BE2C (cell line): ENCODE measurements at regions not wholly inside any gene's neighbourhood (a gene's known extent, or its start where the extent isn't known, plus 50 kb on each side); places are given as distances from the start of the nearest gene placed in this dataset.

Source experiments
- DNase-seq: peaks from one replicate; pipeline ENCODE4 v3.0.0-alpha.2; 2020
- H3K27me3 ChIP-seq: fragments of 250-450 bp; sonication (Bioruptor Pico); 2 replicates; pipeline ENCODE4 v1.5.1; 2020; ENCODE audit warnings: mild to moderate bottlenecking
- H3K36me3 ChIP-seq: fragments of 250-450 bp; sonication (Bioruptor Pico); 2 replicates; pipeline ENCODE4 v1.5.1; 2020; ENCODE audit warnings: mild to moderate bottlenecking
- H3K4me1 ChIP-seq: fragments of 250-450 bp; sonication (Bioruptor Pico); 2 replicates; pipeline ENCODE4 v1.5.1; 2020
- H3K4me3 ChIP-seq: 2 replicates; pipeline ENCODE4 v1.5.1; 2011; ENCODE audit warnings: low read depth, low read length
- H3K9me3 ChIP-seq: fragments of 250-450 bp; sonication (Bioruptor Pico); 2 replicates; pipeline ENCODE4 v1.5.1; 2020
- CTCF ChIP-seq: IDR thresholded peaks from 2 replicates; pipeline ENCODE4 v1.5.1; 2012; ENCODE audit warnings: mild to moderate bottlenecking, low read depth, low read length

GRCh38 chr11:112759418-112759817 is 201.8 kb upstream of the NCAM1 start:
- no peaks in the 10 kb centered on the region for H3K36me3 ChIP-seq
- TF ChIP-seq CTCF, result no peak
- no peaks in the 10 kb centered on the region for H3K9me3 ChIP-seq
- no peaks in the 10 kb centered on the region for H3K4me1 ChIP-seq
- no peak for DNase-seq
- H3K4me3 ChIP-seq, result no peak overlapping the region
- no peaks in the 10 kb centered on the region for H3K27me3 ChIP-seq

- Histone ChIP-seq H3K4me3 (no peak overlapping the region), H3K36me3 (no peaks in the 10 kb centered on the region), H3K27me3 (no peaks in the 10 kb centered on the region), H3K9me3 (no peaks in the 10 kb centered on the region), H3K4me1 (no peaks in the 10 kb centered on the region)
- no peak for DNase-seq
- no peak for TF ChIP-seq CTCF
These were observed 200.7 kb upstream of the NCAM1 start for GRCh38 chr11:112760396-112761059.

- no peaks in the 10 kb centered on the region for H3K36me3 ChIP-seq
- H3K4me3 ChIP-seq, result no peak overlapping the region
- TF ChIP-seq CTCF, result no peak
- no peaks in the 10 kb centered on the region; the same call in 1 of the 2 replicates for H3K4me1 ChIP-seq
- H3K9me3 ChIP-seq, result no peaks in the 10 kb centered on the region
- DNase-seq, result no peak
- no peaks in the 10 kb centered on the region for H3K27me3 ChIP-seq
These were observed 199.1 kb upstream of the NCAM1 start for GRCh38 chr11:112761911-112762706.

- no peaks in the 10 kb centered on the region for H3K36me3 ChIP-seq
- no peak overlapping the region for H3K4me3 ChIP-seq
- H3K27me3 ChIP-seq, result no peaks in the 10 kb centered on the region
- TF ChIP-seq CTCF, result no peak
- no peaks in the 10 kb centered on the region; the same call in 1 of the 2 replicates for H3K4me1 ChIP-seq
- no peak for DNase-seq
- no peaks in the 10 kb centered on the region for H3K9me3 ChIP-seq
These were observed 198.5 kb upstream of the NCAM1 start for GRCh38 chr11:112762707-112763090.

GRCh38 chr11:112765337-112765736 is 195.9 kb upstream of the NCAM1 start:
- Histone ChIP-seq H3K9me3 (no peaks in the 10 kb centered on the region), H3K36me3 (no peaks in the 10 kb centered on the region), H3K4me3 (no peak overlapping the region), H3K27me3 (no peaks in the 10 kb centered on the region), H3K4me1 (peaks cover 3% of the 10 kb centered on the region; the same call in 1 of the 2 replicates)
- TF ChIP-seq CTCF, result no peak
- no peak for DNase-seq

GRCh38 chr11:112769170-112769569 is 192.1 kb upstream of the NCAM1 start:
- peaks cover 7% of the 10 kb centered on the region; the same call in 1 of the 2 replicates for H3K4me1 ChIP-seq
- no peaks in the 10 kb centered on the region for H3K36me3 ChIP-seq
- no peak overlapping the region for H3K4me3 ChIP-seq
- peaks cover 2% of the 10 kb centered on the region; the same call in 1 of the 2 replicates for H3K9me3 ChIP-seq
- TF ChIP-seq CTCF, result no peak
- DNase-seq, result no peak
- H3K27me3 ChIP-seq, result no peaks in the 10 kb centered on the region
